HG03135 (cell line): ENCODE measurements at regions not wholly inside any gene's neighbourhood (a gene's known extent, or its start where the extent isn't known, plus 50 kb on each side); places are given as distances from the start of the nearest gene placed in this dataset.

Experiments
- ATAC-seq: cut with Tn5 transposase; IDR thresholded peaks from one replicate; pipeline ENCODE4 v1.9.1; 2021; ENCODE audit warnings: mild to moderate bottlenecking, moderate library complexity; ENCODE audit not compliant: unreplicated experiment

GRCh38 chr7:41878309-41879295 is 175.7 kb upstream of the INHBA start:
- ATAC-seq: no peak

- no peak for ATAC-seq
Observed at GRCh38 chr7:41877118-41877517, 174.2 kb upstream of the INHBA start.

- no peak for ATAC-seq
Observed at GRCh38 chr7:41875513-41875912, 172.6 kb upstream of the INHBA start.

- ATAC-seq: no peak
Observed at GRCh38 chr7:41874201-41874785, 171.4 kb upstream of the INHBA start.

GRCh38 chr7:41873741-41874140 is 170.9 kb upstream of the INHBA start:
- no peak for ATAC-seq

- no peak for ATAC-seq
Observed at GRCh38 chr7:41872966-41873365, 170.1 kb upstream of the INHBA start.

- ATAC-seq: peak; percentile 58
Observed at GRCh38 chr7:41870461-41871138, 167.7 kb upstream of the INHBA start.

- ATAC-seq: peak; percentile 37
Observed at GRCh38 chr7:41869997-41870396, 167.1 kb upstream of the INHBA start.

- ATAC-seq: no peak
Observed at GRCh38 chr7:41869596-41869995, 166.7 kb upstream of the INHBA start.

- ATAC-seq: no peak
Observed at GRCh38 chr7:41869091-41869490, 166.2 kb upstream of the INHBA start.

GRCh38 chr7:41867639-41868280 is 164.9 kb upstream of the INHBA start:
- no peak for ATAC-seq

GRCh38 chr7:41862261-41862660 is 159.4 kb upstream of the INHBA start:
- ATAC-seq: no peak

GRCh38 chr7:41861642-41862041 is 158.8 kb upstream of the INHBA start:
- ATAC-seq: no peak

- ATAC-seq: no peak
Observed at GRCh38 chr7:41858201-41858600, 155.3 kb upstream of the INHBA start.

GRCh38 chr7:41855798-41856197 is 152.9 kb upstream of the INHBA start:
- ATAC-seq: no peak

GRCh38 chr7:41847606-41848005 is 144.7 kb upstream of the INHBA start:
- no peak for ATAC-seq

GRCh38 chr7:41847151-41847550 is 144.3 kb upstream of the INHBA start:
- ATAC-seq: no peak

- ATAC-seq: no peak
Observed at GRCh38 chr7:41842956-41843355, 140.1 kb upstream of the INHBA start.

- ATAC-seq: no peak
Observed at GRCh38 chr7:41837916-41838315, 135.0 kb upstream of the INHBA start.

GRCh38 chr7:41835976-41836530 is 133.2 kb upstream of the INHBA start:
- ATAC-seq: no peak
